ENCODE measurements at regions not wholly inside any gene's neighbourhood (a gene's known extent, or its start where the extent isn't known, plus 50 kb on each side); places are given as distances from the start of the nearest gene placed in this dataset.

- no peak for TF ChIP-seq CTCF (IDR thresholded peaks at IDR 0.05)
- no peaks in the 10 kb centered on the region for H3K36me3 ChIP-seq
- DNase-seq (no peak), ATAC-seq (no peak)
- intact Hi-C loops (cut with DNase I): no loop called here
- no peaks in the 10 kb centered on the region for H3K4me1 ChIP-seq
- no peak overlapping the region for H3K27ac ChIP-seq
- H3K27me3 ChIP-seq (ENCODE audit: low read depth): no peaks in the 10 kb centered on the region
- H3K4me3 ChIP-seq: no peak overlapping the region
- H3K9me3 ChIP-seq: no peaks in the 10 kb centered on the region
Observed at GRCh38 chr4:100804576-100805360, 286.9 kb upstream of the EMCN start.

DNA sequence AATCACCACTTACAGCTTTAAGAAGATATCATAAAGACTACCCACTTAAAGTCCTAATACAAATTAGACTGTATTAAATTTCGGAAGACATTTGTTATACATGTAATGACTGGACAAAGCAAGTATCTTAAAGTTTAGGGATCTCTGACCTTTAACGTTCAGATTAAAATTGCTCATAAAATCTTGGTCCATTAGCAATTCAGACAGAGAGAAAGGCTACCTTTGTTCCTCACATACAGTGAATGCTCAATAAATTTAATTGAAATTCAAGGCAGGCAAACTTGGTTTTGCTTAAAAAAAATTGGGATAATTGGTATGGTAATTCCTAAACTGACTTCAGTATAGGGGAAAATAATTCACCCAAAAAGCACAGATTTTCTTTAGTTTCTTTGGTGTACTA lies 285.9 kb upstream of the EMCN start:
- TF ChIP-seq CTCF (IDR thresholded peaks at IDR 0.05): no peak

DNA sequence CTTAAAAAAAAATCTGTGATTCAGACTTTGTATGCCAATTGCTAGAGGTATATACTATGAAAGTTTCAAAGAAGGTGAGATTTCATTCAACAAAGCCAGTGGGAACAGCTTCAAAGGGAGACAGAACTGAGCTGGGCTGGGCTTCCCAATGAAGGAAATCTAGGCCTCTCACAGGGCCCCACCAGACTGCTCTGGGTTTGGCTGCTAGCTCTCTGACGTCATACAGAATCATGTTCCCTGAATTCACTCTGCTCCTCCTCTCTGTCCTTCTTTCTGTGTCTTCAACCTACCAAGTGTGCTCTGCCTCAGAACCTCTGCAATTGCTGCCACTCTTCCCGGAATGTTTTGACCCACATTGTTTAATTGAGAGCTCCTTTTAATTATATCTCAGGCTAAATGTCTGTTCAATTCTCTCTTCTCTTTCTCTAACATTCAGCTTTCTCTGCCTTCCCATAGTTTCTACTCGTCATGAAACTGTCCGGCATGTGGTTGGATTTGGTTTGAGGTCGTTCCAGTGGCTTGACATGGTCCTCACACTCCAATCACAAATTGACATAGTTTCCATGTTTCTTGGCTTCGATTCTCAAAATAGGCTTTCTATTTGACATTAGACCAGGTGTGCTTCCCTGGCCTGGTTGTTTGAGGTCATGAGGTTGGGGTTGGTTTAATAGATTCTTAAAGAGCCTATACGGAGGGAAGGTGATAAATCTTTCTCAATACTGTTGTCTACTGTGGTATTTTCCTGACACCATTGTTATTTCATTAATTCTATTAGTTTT lies 282.1 kb upstream of the EMCN start:
- Histone ChIP-seq H3K4me3 (no peak overlapping the region), H3K4me1 (no peaks in the 10 kb centered on the region), H3K27me3 (ENCODE audit: low read depth) (no peaks in the 10 kb centered on the region), H3K36me3 (no peaks in the 10 kb centered on the region), H3K9me3 (no peaks in the 10 kb centered on the region), H3K27ac (no peak overlapping the region)
- TF ChIP-seq CTCF (IDR thresholded peaks at IDR 0.05): no peak
- intact Hi-C loops (cut with DNase I): no loop called here
- DNase-seq (no peak), ATAC-seq (no peak)

More for the DNA sequence above, 285.9 kb upstream of the EMCN start:
- H3K4me1 ChIP-seq: no peaks in the 10 kb centered on the region
- H3K27ac ChIP-seq: no peak overlapping the region
- H3K9me3 ChIP-seq: no peaks in the 10 kb centered on the region
- no peaks in the 10 kb centered on the region for H3K36me3 ChIP-seq
- no peaks in the 10 kb centered on the region for H3K27me3 ChIP-seq (ENCODE audit: low read depth)
- DNase-seq: no peak
- intact Hi-C loops (cut with DNase I): no loop called here
- ATAC-seq: no peak
- no peak overlapping the region for H3K4me3 ChIP-seq

DNA sequence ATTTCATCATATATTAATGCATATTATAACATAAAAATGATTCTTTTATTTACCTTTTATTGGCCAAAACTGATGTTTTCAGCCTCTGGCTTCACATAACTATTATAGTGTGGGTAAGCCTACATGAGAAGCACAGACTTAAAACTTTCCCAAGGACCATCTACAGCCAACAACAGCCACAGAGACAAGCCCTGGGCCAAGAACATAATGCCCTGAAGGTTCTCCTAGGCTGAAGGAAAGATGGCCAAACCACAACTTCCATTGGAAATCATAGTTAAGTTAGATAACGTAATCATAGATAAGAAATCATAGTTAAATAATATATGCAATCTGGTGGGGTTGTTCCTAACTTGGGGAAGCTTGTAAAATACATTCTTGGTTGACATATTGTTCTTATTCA lies 280.0 kb upstream of the EMCN start:
- H3K9me3 ChIP-seq: no peaks in the 10 kb centered on the region
- TF ChIP-seq CTCF (IDR thresholded peaks at IDR 0.05): no peak
- ATAC-seq: no peak

GRCh38 chr4:100797356-100797755 lies 279.5 kb upstream of the EMCN start:
- Histone ChIP-seq H3K27ac (no peak overlapping the region), H3K27me3 (ENCODE audit: low read depth) (no peaks in the 10 kb centered on the region), H3K4me1 (no peaks in the 10 kb centered on the region), H3K9me3 (no peaks in the 10 kb centered on the region), H3K4me3 (no peak overlapping the region), H3K36me3 (no peaks in the 10 kb centered on the region)
- intact Hi-C loops (cut with DNase I): no loop called here
- ATAC-seq (no peak), DNase-seq (no peak)
- no peak for TF ChIP-seq CTCF (IDR thresholded peaks at IDR 0.05)

More for the DNA sequence above, 280.0 kb upstream of the EMCN start:
- no peak for DNase-seq
- intact Hi-C loops (cut with DNase I): no loop called here
- Histone ChIP-seq H3K4me1 (no peaks in the 10 kb centered on the region), H3K27ac (no peak overlapping the region), H3K27me3 (ENCODE audit: low read depth) (no peaks in the 10 kb centered on the region), H3K36me3 (no peaks in the 10 kb centered on the region), H3K4me3 (no peak overlapping the region)

Data from lower lobe of right lung (tissue), 2 donors.